ENCODE measurements at regions not wholly inside any gene's neighbourhood (a gene's known extent, or its start where the extent isn't known, plus 50 kb on each side); places are given as distances from the start of the nearest gene placed in this dataset.

GRCh38 chr13:56332671-56333070 is 808.0 kb upstream of the PRR20A start:
- TF ChIP-seq STAT6 (CRISPR knock-in tag; conservative IDR thresholded peaks at IDR 0.05; ENCODE audit: low read depth) (no peak), CTCF (IDR thresholded peaks at IDR 0.05) (no peak), USF2 (CRISPR knock-in tag; IDR thresholded peaks at IDR 0.05) (no peak), ZNF512 (CRISPR knock-in tag; IDR thresholded peaks at IDR 0.05; ENCODE audit: borderline replicate concordance) (no peak), AFF4 (CRISPR knock-in tag; IDR thresholded peaks at IDR 0.05; ENCODE audit: borderline replicate concordance) (no peak), HMGXB4 (CRISPR knock-in tag; IDR thresholded peaks at IDR 0.05) (no peak), NR1H2 (CRISPR knock-in tag; IDR thresholded peaks at IDR 0.05) (no peak)
